Thoracic aorta (tissue), 2 donors: ENCODE measurements at regions not wholly inside any gene's neighbourhood (a gene's known extent, or its start where the extent isn't known, plus 50 kb on each side); places are given as distances from the start of the nearest gene placed in this dataset.

Source experiments
- ATAC-seq: fragments of 150-250 bp; one replicate; pipeline ENCODE4 v1.8.0; 2017; ENCODE audit warnings: low read depth; ENCODE audit not compliant: insufficient number of reproducible peaks, low FRiP score
- DNase-seq: peaks from one replicate; pipeline ENCODE4 v3.0.0-alpha.2; 2020; ENCODE audit warnings: low spot score
- H3K27ac ChIP-seq, 2 donors: fragments of 200-600 bp; sonication (generic); 1 replicate in 1 of 2; 2 replicates in 1 of 2; pipeline ENCODE4 v1.5.1; 2016; ENCODE audit warnings: mild to moderate bottlenecking in 2 of 2, moderate library complexity in 2 of 2
- H3K27me3 ChIP-seq: fragments of 200-600 bp; sonication (generic); replicated peaks from 2 replicates; pipeline ENCODE4 v1.6.0; 2016; ENCODE audit warnings: mild to moderate bottlenecking; ENCODE audit not compliant: insufficient read depth
- H3K36me3 ChIP-seq: fragments of 200-600 bp; sonication (generic); one replicate; pipeline ENCODE4 v1.5.1; 2016
- H3K4me1 ChIP-seq, 2 donors: fragments of 200-600 bp; sonication (generic); 1 replicate in 1 of 2; 2 replicates in 1 of 2; pipeline versions ENCODE4 v1.5.1 to v1.6.0; 2016; ENCODE audit warnings: low read depth in 2 of 2, mild to moderate bottlenecking in 1 of 2; ENCODE audit not compliant: control insufficient read depth in 1 of 2
- H3K4me3 ChIP-seq: fragments of 200-600 bp; sonication (generic); 2 replicates; pipeline ENCODE4 v1.5.1; 2016; ENCODE audit warnings: mild to moderate bottlenecking
- H3K9me3 ChIP-seq: fragments of 200-600 bp; sonication (generic); 2 replicates; pipeline ENCODE4 v1.5.1; 2016
- CTCF ChIP-seq: fragments of 200-600 bp; sonication (generic); IDR thresholded peaks from one replicate; pipeline ENCODE4 v1.5.1; 2019; ENCODE audit warnings: antibody characterized with exemption

- TF ChIP-seq CTCF: no peak
- no peak for ATAC-seq
Observed at GRCh38 chr3:35183927-35184675, 455.2 kb upstream of the ARPP21 start.

GRCh38 chr3:35184775-35185174, 454.6 kb upstream of the ARPP21 start:
- no peak overlapping the region for H3K27ac ChIP-seq
- TF ChIP-seq CTCF: no peak

More at GRCh38 chr3:35183927-35184675, 455.2 kb upstream of the ARPP21 start:
- peaks cover 4% of the 10 kb centered on the region for H3K9me3 ChIP-seq
- no peak for DNase-seq
- H3K4me1 ChIP-seq: no peaks in the 10 kb centered on the region
- no peak overlapping the region for H3K4me3 ChIP-seq
- no peak overlapping the region for H3K27ac ChIP-seq
- no peaks in the 10 kb centered on the region for H3K27me3 ChIP-seq
- H3K36me3 ChIP-seq: no peaks in the 10 kb centered on the region

GRCh38 chr3:35187908-35188307, 451.4 kb upstream of the ARPP21 start:
- no peaks in the 10 kb centered on the region for H3K27me3 ChIP-seq
- no peak for TF ChIP-seq CTCF
- no peak for DNase-seq
- H3K9me3 ChIP-seq: no peaks in the 10 kb centered on the region
- no peaks in the 10 kb centered on the region for H3K4me1 ChIP-seq
- H3K27ac ChIP-seq: no peak overlapping the region
- no peak overlapping the region for H3K4me3 ChIP-seq
- no peaks in the 10 kb centered on the region for H3K36me3 ChIP-seq
- ATAC-seq: no peak

More at GRCh38 chr3:35184775-35185174, 454.6 kb upstream of the ARPP21 start:
- Histone ChIP-seq H3K9me3 (peaks cover 4% of the 10 kb centered on the region), H3K27me3 (no peaks in the 10 kb centered on the region), H3K4me3 (no peak overlapping the region), H3K36me3 (no peaks in the 10 kb centered on the region), H3K4me1 (no peaks in the 10 kb centered on the region)
- no peak for DNase-seq
- ATAC-seq: no peak

- TF ChIP-seq CTCF: no peak
- Histone ChIP-seq H3K9me3 (no peaks in the 10 kb centered on the region), H3K27me3 (no peaks in the 10 kb centered on the region), H3K4me1 (no peaks in the 10 kb centered on the region), H3K27ac (no peak overlapping the region), H3K4me3 (no peak overlapping the region), H3K36me3 (no peaks in the 10 kb centered on the region)
- ATAC-seq (no peak), DNase-seq (no peak)
Observed at GRCh38 chr3:35194666-35195065, 444.7 kb upstream of the ARPP21 start.

GRCh38 chr3:35198857-35199256, 440.5 kb upstream of the ARPP21 start:
- H3K27me3 ChIP-seq: no peaks in the 10 kb centered on the region
- TF ChIP-seq CTCF: no peak
- H3K27ac ChIP-seq: no peak overlapping the region
- DNase-seq (no peak), ATAC-seq (no peak)
- H3K9me3 ChIP-seq: no peaks in the 10 kb centered on the region
- H3K36me3 ChIP-seq: no peaks in the 10 kb centered on the region
- H3K4me1 ChIP-seq: peaks cover 0 to 4% of the 10 kb centered on the region in 2 donors
- no peak overlapping the region for H3K4me3 ChIP-seq
